Rectal smooth muscle tissue (tissue), 1 donor: ENCODE measurements at regions not wholly inside any gene's neighbourhood (a gene's known extent, or its start where the extent isn't known, plus 50 kb on each side); places are given as distances from the start of the nearest gene placed in this dataset.

ENCODE experiments used
- H3K27ac ChIP-seq: one replicate; pipeline ENCODE4 v1.7.0; 2013; ENCODE audit warnings: low read depth, low read length, inconsistent platforms
- H3K27me3 ChIP-seq: one replicate; pipeline ENCODE4 v1.7.0; 2013; ENCODE audit warnings: low read length; ENCODE audit not compliant: control insufficient read depth, insufficient read depth
- H3K36me3 ChIP-seq: one replicate; pipeline ENCODE4 v1.7.0; 2013; ENCODE audit warnings: low read length; ENCODE audit not compliant: control insufficient read depth, insufficient read depth
- H3K4me1 ChIP-seq: one replicate; pipeline ENCODE4 v1.7.0; 2013; ENCODE audit warnings: low read length; ENCODE audit not compliant: control insufficient read depth, insufficient read depth
- H3K4me3 ChIP-seq: one replicate; pipeline ENCODE4 v1.7.0; 2013; ENCODE audit warnings: low read length
- H3K9ac ChIP-seq: one replicate; pipeline ENCODE4 v1.7.0; 2013; ENCODE audit warnings: low read length

- no peak overlapping the region for H3K9ac ChIP-seq
- H3K4me1 ChIP-seq, result peaks cover 19% of the 10 kb centered on the region
- H3K27me3 ChIP-seq, result no peaks in the 10 kb centered on the region
- no peaks in the 10 kb centered on the region for H3K36me3 ChIP-seq
- peak overlapping the region; percentile 75 for H3K27ac ChIP-seq
- H3K4me3 ChIP-seq, result no peak overlapping the region
These were observed 81.9 kb upstream of the GREM2 start for GRCh38 chr1:240693844-240694243.

GRCh38 chr1:240693036-240693435 is 81.1 kb upstream of the GREM2 start:
- no peak overlapping the region for H3K9ac ChIP-seq
- no peaks in the 10 kb centered on the region for H3K36me3 ChIP-seq
- H3K27ac ChIP-seq, result peak overlapping the region; percentile 75
- H3K4me1 ChIP-seq, result peaks cover 19% of the 10 kb centered on the region
- no peaks in the 10 kb centered on the region for H3K27me3 ChIP-seq
- no peak overlapping the region for H3K4me3 ChIP-seq

- Histone ChIP-seq H3K4me3 (peak overlapping the region; percentile 14), H3K27me3 (no peaks in the 10 kb centered on the region), H3K9ac (no peak overlapping the region), H3K27ac (peak overlapping the region; percentile 51), H3K4me1 (peaks cover 19% of the 10 kb centered on the region), H3K36me3 (no peaks in the 10 kb centered on the region)
These were observed 80.2 kb upstream of the GREM2 start for GRCh38 chr1:240691909-240692705.

GRCh38 chr1:240691501-240691900 is 79.5 kb upstream of the GREM2 start:
- Histone ChIP-seq H3K27me3 (no peaks in the 10 kb centered on the region), H3K9ac (no peak overlapping the region), H3K4me1 (peaks cover 19% of the 10 kb centered on the region), H3K36me3 (no peaks in the 10 kb centered on the region), H3K27ac (peak overlapping the region; percentile 51), H3K4me3 (peak overlapping the region; percentile 14)

DNA sequence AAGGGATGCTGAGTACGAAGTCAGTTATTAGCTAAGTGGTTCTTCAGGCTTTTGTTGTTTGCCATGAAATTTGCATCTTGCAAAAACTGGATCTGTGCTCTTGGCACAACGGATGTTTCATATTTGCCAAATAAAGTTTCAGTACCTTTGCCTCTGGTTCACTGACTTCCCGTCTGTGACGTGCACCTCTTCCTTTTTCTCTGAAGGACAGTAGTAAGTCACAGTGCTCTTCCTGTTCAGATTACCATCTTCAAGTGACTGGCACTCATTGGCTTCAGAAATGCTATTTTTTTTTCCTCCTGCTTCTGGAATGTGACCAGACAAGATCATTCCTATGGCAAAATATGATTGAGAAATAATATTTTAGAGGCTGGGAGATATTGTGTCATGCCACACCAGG is 75.9 kb upstream of the GREM2 start:
- H3K9ac ChIP-seq, result no peak overlapping the region
- H3K36me3 ChIP-seq, result no peaks in the 10 kb centered on the region
- no peak overlapping the region for H3K4me3 ChIP-seq
- no peaks in the 10 kb centered on the region for H3K27me3 ChIP-seq
- H3K27ac ChIP-seq, result no peak overlapping the region
- H3K4me1 ChIP-seq, result peaks cover 12% of the 10 kb centered on the region

GRCh38 chr1:240683576-240683975 is 71.6 kb upstream of the GREM2 start:
- Histone ChIP-seq H3K36me3 (no peaks in the 10 kb centered on the region), H3K4me1 (no peaks in the 10 kb centered on the region), H3K27me3 (no peaks in the 10 kb centered on the region), H3K27ac (no peak overlapping the region), H3K4me3 (no peak overlapping the region), H3K9ac (no peak overlapping the region)

DNA sequence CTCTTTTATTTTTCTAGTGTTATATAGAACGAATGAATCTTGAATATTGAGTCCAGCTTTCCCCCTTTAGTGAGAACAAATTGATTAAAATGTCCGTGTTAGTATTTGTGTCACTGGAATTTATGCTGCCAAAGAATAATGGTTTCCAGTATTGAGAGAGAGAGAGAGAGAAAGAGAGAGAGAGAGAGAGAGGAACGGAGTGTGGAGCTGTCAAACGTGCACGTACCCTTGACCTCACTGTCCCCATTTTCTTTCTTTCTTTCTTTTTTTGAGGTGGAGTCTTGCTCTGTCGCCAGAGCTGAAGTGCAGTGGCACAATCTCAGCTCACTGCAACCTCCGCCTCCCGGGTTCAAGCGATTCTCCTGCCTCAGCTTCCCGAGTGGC is 70.9 kb upstream of the GREM2 start:
- H3K27ac ChIP-seq, result no peak overlapping the region
- no peaks in the 10 kb centered on the region for H3K36me3 ChIP-seq
- no peak overlapping the region for H3K4me3 ChIP-seq
- H3K27me3 ChIP-seq, result no peaks in the 10 kb centered on the region
- no peak overlapping the region for H3K9ac ChIP-seq
- H3K4me1 ChIP-seq, result no peaks in the 10 kb centered on the region

DNA sequence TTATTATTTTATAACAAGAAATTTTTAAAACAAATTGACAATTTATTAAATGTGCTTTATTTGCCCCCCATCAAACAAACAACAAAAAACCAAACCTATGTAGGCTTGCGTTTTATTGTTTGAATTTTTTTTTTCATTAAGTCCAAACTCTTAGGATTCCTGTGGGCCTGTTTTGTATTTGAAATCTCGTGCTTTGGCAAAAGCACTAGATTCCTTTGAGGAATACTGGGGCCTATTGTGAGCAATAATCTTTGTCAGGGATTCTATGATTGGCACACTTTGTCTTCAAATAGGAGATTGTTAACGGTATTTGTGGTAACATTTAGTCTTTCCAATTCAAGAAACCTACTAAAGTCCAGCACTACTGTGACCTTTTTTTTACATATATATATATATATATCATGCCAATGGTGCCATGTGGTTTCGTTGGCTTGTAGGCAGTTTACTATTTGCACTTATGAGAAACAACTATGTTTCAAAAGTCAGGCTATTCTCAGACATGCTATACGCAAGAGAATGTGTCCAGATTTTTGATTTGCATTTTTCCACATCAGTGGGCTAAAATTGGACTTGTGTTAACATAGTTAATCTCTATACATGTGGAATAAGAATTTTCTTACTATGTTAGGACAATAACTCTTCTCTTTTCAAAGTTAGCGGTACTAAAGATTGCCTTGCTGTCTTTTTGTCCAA is 70.4 kb upstream of the GREM2 start:
- Histone ChIP-seq H3K4me1 (no peaks in the 10 kb centered on the region), H3K9ac (no peak overlapping the region), H3K27ac (no peak overlapping the region), H3K4me3 (no peak overlapping the region), H3K27me3 (no peaks in the 10 kb centered on the region), H3K36me3 (no peaks in the 10 kb centered on the region)

GRCh38 chr1:240672132-240672811 is 60.3 kb upstream of the GREM2 start:
- H3K27ac ChIP-seq, result no peak overlapping the region
- peaks cover 6% of the 10 kb centered on the region for H3K4me1 ChIP-seq
- H3K36me3 ChIP-seq, result no peaks in the 10 kb centered on the region
- no peak overlapping the region for H3K4me3 ChIP-seq
- H3K9ac ChIP-seq, result no peak overlapping the region
- no peaks in the 10 kb centered on the region for H3K27me3 ChIP-seq

DNA sequence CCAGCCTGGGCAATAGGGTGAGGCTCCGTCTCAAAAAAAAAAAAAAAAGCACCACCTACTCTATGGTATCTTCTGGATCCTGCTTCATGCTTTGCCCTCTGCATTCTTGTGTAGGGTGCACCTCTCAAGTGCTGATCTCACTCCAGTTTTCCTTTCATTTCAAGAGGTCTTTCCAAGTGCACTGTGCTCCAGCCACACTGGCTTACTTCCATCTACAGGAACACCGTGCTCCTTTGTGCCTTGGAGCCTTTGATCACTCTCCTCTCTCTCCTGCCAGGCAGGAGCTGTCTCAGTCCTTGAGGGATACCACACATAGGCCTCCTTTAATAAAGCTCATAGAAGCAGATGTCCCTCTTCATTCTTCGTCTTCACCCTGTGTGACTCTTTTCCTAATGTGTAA is 55.4 kb upstream of the GREM2 start:
- peak overlapping the region; percentile 61 for H3K27ac ChIP-seq
- no peaks in the 10 kb centered on the region for H3K27me3 ChIP-seq
- H3K4me3 ChIP-seq, result no peak overlapping the region
- H3K36me3 ChIP-seq, result no peaks in the 10 kb centered on the region
- H3K4me1 ChIP-seq, result peaks cover 3% of the 10 kb centered on the region
- no peak overlapping the region for H3K9ac ChIP-seq

DNA sequence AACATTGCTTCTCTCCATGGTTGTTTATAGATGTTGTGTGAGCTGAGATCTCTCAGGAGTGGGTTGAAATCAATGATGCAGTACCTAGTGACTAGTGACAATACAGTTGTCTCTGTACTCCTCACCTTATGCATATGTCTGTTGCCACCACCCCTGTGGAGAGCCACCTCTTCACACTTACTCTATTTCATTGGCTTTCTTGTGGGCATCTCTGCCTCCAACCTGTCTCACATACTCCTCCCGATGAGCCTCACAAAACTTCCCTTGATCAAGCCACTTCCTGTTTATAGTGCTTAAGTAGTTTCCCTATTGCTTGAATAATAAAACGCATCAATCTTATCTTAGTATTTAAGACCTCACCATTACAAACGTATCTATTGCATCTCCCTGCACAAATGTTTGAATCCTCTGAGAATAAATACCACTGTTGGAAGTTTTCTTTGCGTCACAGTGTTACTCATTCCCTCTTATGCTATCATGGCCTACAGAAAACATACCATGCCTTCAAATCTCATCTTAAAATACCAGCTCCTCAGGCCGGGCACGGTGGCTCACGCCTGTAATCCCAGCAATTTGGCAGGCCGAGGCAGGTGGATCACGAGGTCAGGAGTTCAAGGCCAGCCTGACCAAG is 54.7 kb upstream of the GREM2 start:
- no peak overlapping the region for H3K27ac ChIP-seq
- H3K36me3 ChIP-seq, result no peaks in the 10 kb centered on the region
- H3K27me3 ChIP-seq, result no peaks in the 10 kb centered on the region
- no peak overlapping the region for H3K9ac ChIP-seq
- H3K4me3 ChIP-seq, result no peak overlapping the region
- no peaks in the 10 kb centered on the region for H3K4me1 ChIP-seq

- H3K27me3 ChIP-seq, result no peaks in the 10 kb centered on the region
- no peak overlapping the region for H3K27ac ChIP-seq
- no peaks in the 10 kb centered on the region for H3K4me1 ChIP-seq
- no peak overlapping the region for H3K4me3 ChIP-seq
- no peak overlapping the region for H3K9ac ChIP-seq
- no peaks in the 10 kb centered on the region for H3K36me3 ChIP-seq
These were observed 51.4 kb upstream of the GREM2 start for GRCh38 chr1:240663169-240663879.
